ENCODE measurements at regions not wholly inside any gene's neighbourhood (a gene's known extent, or its start where the extent isn't known, plus 50 kb on each side); places are given as distances from the start of the nearest gene placed in this dataset.

DNA sequence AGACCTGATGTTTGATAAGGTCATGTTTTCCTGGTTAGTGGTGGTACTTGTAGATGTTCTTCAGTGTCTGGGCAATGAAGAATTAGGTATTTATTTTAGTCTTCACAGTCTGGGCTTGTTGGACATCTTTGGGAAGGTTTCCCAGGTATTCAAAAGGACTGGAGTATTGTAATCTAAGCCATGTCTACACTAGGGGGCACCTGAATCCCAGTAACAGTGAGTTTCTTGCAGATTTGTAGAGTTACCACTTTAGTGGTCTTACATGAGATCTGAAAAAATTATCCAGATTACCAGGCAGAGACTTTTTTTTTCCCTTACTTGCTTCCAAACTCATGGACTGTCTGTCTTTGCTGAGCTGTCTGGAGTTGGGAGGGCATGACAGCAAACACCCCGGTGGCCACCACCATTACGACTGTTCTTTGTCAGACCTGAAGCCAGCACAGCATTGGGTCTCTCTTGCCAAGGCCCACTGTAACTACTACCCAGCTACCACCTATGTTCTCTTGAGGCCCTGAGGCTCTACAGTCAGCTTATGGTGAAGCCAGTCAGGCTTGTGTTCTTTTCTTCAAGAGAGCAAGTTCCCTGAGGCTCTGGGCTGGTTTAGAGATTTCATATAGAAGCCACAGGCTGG lies 820.7 kb upstream of the FBXO33 start:
- H3K4me3 ChIP-seq (ENCODE audit: control insufficient read depth, low read depth, low read length): no peak overlapping the region
- TF ChIP-seq, protein P1, sequence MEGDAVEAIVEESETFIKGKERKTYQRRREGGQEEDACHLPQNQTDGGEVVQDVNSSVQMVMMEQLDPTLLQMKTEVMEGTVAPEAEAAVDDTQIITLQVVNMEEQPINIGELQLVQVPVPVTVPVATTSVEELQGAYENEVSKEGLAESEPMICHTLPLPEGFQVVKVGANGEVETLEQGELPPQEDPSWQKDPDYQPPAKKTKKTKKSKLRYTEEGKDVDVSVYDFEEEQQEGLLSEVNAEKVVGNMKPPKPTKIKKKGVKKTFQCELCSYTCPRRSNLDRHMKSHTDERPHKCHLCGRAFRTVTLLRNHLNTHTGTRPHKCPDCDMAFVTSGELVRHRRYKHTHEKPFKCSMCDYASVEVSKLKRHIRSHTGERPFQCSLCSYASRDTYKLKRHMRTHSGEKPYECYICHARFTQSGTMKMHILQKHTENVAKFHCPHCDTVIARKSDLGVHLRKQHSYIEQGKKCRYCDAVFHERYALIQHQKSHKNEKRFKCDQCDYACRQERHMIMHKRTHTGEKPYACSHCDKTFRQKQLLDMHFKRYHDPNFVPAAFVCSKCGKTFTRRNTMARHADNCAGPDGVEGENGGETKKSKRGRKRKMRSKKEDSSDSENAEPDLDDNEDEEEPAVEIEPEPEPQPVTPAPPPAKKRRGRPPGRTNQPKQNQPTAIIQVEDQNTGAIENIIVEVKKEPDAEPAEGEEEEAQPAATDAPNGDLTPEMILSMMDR (IDR thresholded peaks at IDR 0.05; ENCODE audit: control insufficient read depth, insufficient read depth, low read depth, low read length, missing control alignments): no peak
- DNase-seq (ENCODE audit: low read depth): no peak

DNA sequence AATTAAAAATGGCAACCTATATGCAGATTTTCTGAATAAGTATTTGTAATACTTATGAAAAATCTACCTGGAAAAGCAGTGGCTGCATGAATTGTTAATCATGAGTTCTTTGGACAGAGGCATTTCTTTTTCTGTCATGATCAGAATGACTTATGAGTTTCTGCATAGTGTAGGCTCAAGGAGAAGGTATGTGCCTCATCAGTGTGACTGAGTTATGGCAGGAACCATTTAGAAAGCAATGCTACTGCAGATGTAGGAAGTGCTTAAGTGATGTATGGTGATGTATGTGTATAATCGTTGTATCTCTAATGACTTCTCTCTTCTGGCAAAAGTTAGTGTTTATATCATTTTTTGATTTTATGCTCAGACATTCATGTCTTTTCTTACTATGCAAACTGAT lies 816.4 kb upstream of the FBXO33 start:
- DNase-seq (ENCODE audit: low read depth): no peak
- H3K4me3 ChIP-seq (ENCODE audit: control insufficient read depth, low read depth, low read length): no peak overlapping the region
- TF ChIP-seq, protein P1 (IDR thresholded peaks at IDR 0.05; ENCODE audit: control insufficient read depth, insufficient read depth, low read depth, low read length, missing control alignments): no peak

DNA sequence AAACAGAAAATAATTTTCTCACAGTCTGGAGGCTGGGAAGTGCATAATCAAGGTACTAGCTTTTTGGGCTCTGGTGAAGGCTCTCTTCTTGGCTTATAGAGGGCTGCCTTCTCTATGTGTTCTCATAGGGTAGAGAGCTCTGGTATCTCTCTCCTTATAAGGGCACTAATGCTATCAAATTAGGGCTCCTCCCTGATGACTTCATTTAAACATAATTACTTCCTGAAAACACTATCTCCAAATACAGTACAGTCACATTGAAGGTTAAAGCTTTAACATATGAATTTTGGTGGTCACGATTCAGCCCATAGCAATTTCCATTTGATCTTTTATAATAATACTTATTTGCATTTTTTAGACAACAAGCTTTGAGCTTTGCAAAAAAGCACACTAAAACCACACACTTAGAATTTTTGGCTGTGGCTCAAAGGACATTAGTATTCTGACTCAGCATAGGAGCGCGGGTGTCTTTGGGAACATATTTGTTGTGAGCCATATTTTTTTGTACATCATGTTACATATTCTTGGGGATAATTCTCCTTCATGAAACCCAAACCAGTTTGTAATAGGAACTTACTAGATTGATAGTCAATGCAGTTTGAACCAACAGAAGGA lies 808.1 kb upstream of the FBXO33 start:
- TF ChIP-seq, protein P1 (IDR thresholded peaks at IDR 0.05; ENCODE audit: control insufficient read depth, insufficient read depth, low read depth, low read length, missing control alignments): no peak
- no peak for DNase-seq (ENCODE audit: low read depth)
- H3K4me3 ChIP-seq (ENCODE audit: control insufficient read depth, low read depth, low read length): no peak overlapping the region

GRCh38 chr14:40232302-40232701 lies 800.1 kb upstream of the FBXO33 start:
- H3K4me3 ChIP-seq (ENCODE audit: control insufficient read depth, low read depth, low read length): no peak overlapping the region
- no peak for DNase-seq (ENCODE audit: low read depth)
- TF ChIP-seq, protein P1 (IDR thresholded peaks at IDR 0.05; ENCODE audit: control insufficient read depth, insufficient read depth, low read depth, low read length, missing control alignments): no peak

DNA sequence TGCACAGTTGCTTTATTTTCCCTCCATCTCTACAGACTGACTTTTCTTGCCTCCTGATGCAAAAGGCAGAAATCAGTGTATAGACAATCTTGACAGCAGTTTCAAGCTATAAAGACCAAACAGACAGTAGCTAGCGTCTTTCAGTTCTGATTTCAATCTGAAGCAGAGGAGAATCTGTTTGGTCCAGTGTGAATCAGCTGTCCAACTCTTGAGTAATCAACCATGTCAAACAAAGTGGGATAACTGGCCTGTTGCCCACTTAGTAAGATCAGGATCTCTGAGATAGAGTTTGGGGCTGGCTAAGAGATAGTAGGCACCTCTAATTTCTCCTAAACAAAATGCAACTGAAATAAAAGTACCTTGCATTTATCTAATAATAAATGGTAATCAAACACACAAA lies 797.4 kb upstream of the FBXO33 start:
- no peak for DNase-seq (ENCODE audit: low read depth)
- TF ChIP-seq, protein P1 (IDR thresholded peaks at IDR 0.05; ENCODE audit: control insufficient read depth, insufficient read depth, low read depth, low read length, missing control alignments): no peak
- no peak overlapping the region for H3K4me3 ChIP-seq (ENCODE audit: control insufficient read depth, low read depth, low read length)

DNA sequence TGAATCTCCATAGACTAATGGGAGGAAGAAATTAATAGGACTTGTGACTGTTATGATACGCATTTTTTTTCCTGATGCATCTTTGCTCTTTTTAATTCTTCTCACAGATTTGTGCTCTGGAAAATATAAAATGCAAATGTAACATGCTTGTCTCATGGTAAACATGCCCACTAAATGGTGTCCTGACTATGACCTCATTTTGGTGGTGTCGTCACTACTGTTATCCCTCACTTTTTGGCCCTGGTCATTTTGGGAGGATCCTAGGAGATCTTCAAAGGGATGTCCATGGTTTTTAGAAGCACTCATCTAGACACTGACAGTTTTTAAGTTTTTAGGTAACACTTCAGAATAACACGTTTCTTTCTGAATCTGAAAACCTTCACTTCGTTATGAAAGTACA lies 790.8 kb upstream of the FBXO33 start:
- DNase-seq (ENCODE audit: low read depth): no peak

More for the DNA sequence above, 790.8 kb upstream of the FBXO33 start:
- no peak overlapping the region for H3K4me3 ChIP-seq (ENCODE audit: control insufficient read depth, low read depth, low read length)
- TF ChIP-seq, protein P1 (IDR thresholded peaks at IDR 0.05; ENCODE audit: control insufficient read depth, insufficient read depth, low read depth, low read length, missing control alignments): no peak

Data from AG09309 (cell line).